Fibroblast of villous mesenchyme (primary cell): ENCODE measurements at regions not wholly inside any gene's neighbourhood (a gene's known extent, or its start where the extent isn't known, plus 50 kb on each side); places are given as distances from the start of the nearest gene placed in this dataset.

ENCODE experiments used
- DNase-seq: peaks from one replicate; pipeline ENCODE4 v3.0.0-alpha.2; 2010; ENCODE audit warnings: low read depth
- H3K4me3 ChIP-seq: 2 replicates; pipeline ENCODE4 v1.5.1; 2011; ENCODE audit warnings: low read depth, mild to moderate bottlenecking, low read length
- CTCF ChIP-seq: IDR thresholded peaks from 2 replicates; pipeline ENCODE4 v1.5.1; 2012; ENCODE audit warnings: low read depth, mild to moderate bottlenecking, low read length; ENCODE audit not compliant: insufficient read depth

- no peak for DNase-seq
- TF ChIP-seq CTCF: no peak
- H3K4me3 ChIP-seq: no peak overlapping the region
These were observed 120.3 kb upstream of the FTMT start for GRCh38 chr5:121731377-121731776.

DNA sequence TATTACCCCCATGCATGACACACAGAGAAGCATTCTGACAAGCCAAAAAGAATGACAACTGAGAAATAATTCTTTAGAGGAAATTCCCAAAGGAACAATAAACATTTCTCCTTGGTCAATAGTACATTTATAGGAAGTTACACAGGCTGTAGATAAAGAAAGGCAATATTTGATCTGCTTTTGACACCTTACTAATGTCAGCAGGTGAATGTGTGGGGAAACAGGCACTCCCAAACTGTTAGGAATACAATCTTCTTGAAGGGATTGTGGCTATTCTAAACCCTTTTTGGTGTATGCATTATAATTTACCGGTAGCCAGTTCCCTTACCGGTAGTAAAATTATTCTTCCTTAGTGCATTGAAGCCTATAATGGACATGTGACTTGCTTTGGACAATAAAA, 116.1 kb upstream of the FTMT start:
- TF ChIP-seq CTCF: no peak
- DNase-seq: no peak
- H3K4me3 ChIP-seq: no peak overlapping the region

DNA sequence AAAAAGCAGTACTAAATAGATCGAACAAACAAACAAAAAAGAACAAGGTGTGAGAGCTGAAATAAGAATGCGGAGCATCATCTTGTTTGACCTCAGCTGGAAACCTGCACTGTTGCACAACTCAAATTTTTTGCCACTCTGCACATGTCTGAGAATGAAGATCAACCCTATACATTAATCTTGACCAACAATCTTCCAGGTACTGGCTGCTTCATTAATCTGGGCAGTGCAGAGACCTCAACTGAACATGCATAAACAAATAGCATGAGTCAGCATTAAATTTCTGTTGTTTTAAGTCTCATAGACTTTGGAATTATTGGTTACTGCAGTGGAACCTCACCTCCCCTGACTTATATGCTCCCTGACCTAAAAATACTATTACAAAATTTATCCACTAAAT, 114.6 kb upstream of the FTMT start:
- H3K4me3 ChIP-seq: no peak overlapping the region
- no peak for DNase-seq
- no peak for TF ChIP-seq CTCF

DNA sequence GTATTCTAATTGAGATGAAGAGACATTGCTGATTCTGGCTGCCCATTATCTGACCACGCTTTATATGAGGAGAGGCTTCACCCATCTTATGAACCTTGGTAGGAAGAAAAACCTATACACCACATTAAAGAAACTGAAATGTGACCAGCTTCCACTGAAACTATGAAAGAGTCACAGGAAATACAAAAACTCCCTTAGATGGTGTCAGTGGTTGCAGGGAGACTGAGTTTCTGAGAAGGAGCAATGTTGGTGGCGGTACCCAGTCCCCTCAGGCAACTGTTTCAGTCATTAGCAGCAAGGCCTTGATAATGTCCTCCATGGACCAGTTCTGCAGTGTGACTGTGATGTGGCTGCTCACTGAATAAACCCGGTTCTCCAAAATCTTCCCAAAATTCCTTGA, 110.5 kb upstream of the FTMT start:
- no peak overlapping the region for H3K4me3 ChIP-seq
- no peak for DNase-seq
- TF ChIP-seq CTCF: no peak

DNA sequence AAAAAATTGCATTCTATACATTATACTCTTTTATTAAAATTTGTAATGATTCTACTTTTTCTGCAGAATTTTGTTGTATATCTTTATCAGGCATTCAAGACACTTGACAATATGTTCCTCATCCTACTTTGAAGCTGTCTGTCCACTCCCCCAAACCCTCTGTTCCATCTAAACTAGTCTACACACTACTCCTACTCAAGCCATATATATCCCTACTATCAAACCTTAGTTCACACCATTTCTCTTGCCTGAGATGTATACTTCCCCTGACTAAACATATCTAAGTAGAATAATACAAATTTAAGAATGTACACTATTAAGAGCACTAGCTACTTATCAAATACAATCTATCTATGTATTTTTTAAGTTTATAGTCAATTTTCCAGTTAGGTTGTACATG, 107.1 kb upstream of the FTMT start:
- DNase-seq: no peak
- TF ChIP-seq CTCF: no peak
- H3K4me3 ChIP-seq: no peak overlapping the region

DNA sequence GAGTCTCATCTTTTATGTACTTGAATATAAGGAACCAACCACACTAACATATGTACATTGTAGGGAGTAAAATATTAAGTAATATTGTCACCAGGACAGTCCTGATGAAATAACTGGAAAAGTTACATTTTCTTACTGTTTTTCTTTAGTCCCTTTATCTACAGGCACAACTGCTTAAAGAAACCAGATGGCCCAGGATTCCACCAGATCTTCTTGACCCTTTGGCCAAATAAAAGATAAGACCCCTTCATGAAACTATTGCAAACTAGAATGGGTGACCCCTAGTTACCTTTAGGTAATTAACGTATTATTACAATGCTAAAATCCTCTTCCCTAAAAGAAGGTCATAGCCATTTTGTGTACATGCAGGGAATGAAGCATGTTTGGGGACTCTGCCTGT, 106.3 kb upstream of the FTMT start:
- no peak for DNase-seq
- no peak for TF ChIP-seq CTCF
- no peak overlapping the region for H3K4me3 ChIP-seq

DNA sequence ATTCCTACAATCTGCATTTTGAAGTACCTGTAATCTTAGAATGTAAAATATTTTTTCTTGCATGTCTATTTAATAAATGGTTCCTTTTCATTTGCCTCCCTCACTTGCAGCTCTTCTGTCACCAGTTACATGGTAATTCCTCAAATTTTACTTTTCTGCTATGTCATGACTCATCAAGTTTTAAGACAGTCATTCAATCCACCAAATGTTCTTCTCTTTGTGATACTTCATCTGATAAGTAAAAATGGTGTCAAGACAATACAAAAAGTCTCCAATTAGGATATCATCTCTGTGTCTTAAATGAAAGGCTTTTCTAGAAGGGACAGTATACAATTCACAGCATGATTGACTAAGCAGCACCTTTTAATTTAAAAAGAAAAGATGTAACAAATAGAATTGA, 104.9 kb upstream of the FTMT start:
- no peak overlapping the region for H3K4me3 ChIP-seq
- no peak for DNase-seq
- no peak for TF ChIP-seq CTCF
